GM23248 (cell line): ENCODE measurements at regions not wholly inside any gene's neighbourhood (a gene's known extent, or its start where the extent isn't known, plus 50 kb on each side); places are given as distances from the start of the nearest gene placed in this dataset.
"Not testable (repeated sequence)": the region's sequence is repeated elsewhere in the genome, so short reads cannot be mapped to it uniquely, and the experiment has no call there.

Source experiments
- DNase-seq: peaks from one replicate; pipeline ENCODE4 v3.0.0-alpha.2; 2015
- H2AFZ ChIP-seq: fragments of 200-600 bp; sonication (generic); 2 replicates; pipeline ENCODE4 v1.6.1; 2016; ENCODE audit warnings: antibody characterized with exemption
- H3F3A ChIP-seq: fragments of 200-600 bp; sonication (generic); 2 replicates; pipeline ENCODE4 v1.6.1; 2016; ENCODE audit warnings: mild to moderate bottlenecking, antibody characterized with exemption, mixed run types; ENCODE audit not compliant: insufficient read depth
- H3K27ac ChIP-seq: fragments of 200-600 bp; sonication (generic); 2 replicates; pipeline ENCODE4 v1.5.1; 2016; ENCODE audit warnings: mild to moderate bottlenecking
- H3K27me3 ChIP-seq: fragments of 200-600 bp; sonication (generic); replicated peaks from 2 replicates; pipeline ENCODE4 v1.6.1; 2016; ENCODE audit warnings: mild to moderate bottlenecking; ENCODE audit not compliant: insufficient read depth
- H3K36me3 ChIP-seq: fragments of 200-600 bp; sonication (generic); 2 replicates; pipeline ENCODE4 v1.6.1; 2016; ENCODE audit warnings: low read depth, mild to moderate bottlenecking
- H3K4me1 ChIP-seq: fragments of 200-600 bp; sonication (generic); 2 replicates; pipeline ENCODE4 v1.6.1; 2016; ENCODE audit warnings: mild to moderate bottlenecking; ENCODE audit not compliant: insufficient read depth
- H3K4me2 ChIP-seq: fragments of 200-600 bp; sonication (generic); one replicate; pipeline ENCODE4 v1.6.1; 2016; ENCODE audit warnings: mild to moderate bottlenecking; ENCODE audit not compliant: unreplicated experiment
- H3K4me3 ChIP-seq: fragments of 200-600 bp; sonication (generic); 2 replicates; pipeline ENCODE4 v1.5.1; 2016; ENCODE audit warnings: mild to moderate bottlenecking
- H3K79me2 ChIP-seq: fragments of 200-600 bp; sonication (generic); 2 replicates; pipeline ENCODE4 v1.6.1; 2016; ENCODE audit warnings: mild to moderate bottlenecking; ENCODE audit not compliant: insufficient read depth
- H3K9ac ChIP-seq: fragments of 200-600 bp; sonication (generic); 2 replicates; pipeline ENCODE4 v1.6.1; 2016; ENCODE audit warnings: mild to moderate bottlenecking
- H3K9me2 ChIP-seq: fragments of 200-600 bp; sonication (generic); 2 replicates; pipeline ENCODE4 v1.6.1; 2016; ENCODE audit warnings: mixed run types, mild to moderate bottlenecking, moderate library complexity; ENCODE audit not compliant: insufficient read depth
- H3K9me3 ChIP-seq: fragments of 200-600 bp; sonication (generic); one replicate; pipeline ENCODE4 v1.6.1; 2017; ENCODE audit warnings: low read depth
- H4K20me1 ChIP-seq: fragments of 200-600 bp; sonication (generic); 2 replicates; pipeline ENCODE4 v1.6.0; 2016; ENCODE audit not compliant: insufficient read depth
- EZH2 ChIP-seq: fragments of 200-600 bp; sonication (generic); IDR thresholded peaks from 2 replicates; pipeline ENCODE4 v1.6.1; 2018; ENCODE audit warnings: antibody characterized with exemption, mild to moderate bottlenecking; ENCODE audit not compliant: insufficient read depth, poor library complexity, severe bottlenecking
- EZH2phosphoT487 ChIP-seq: fragments of 200-600 bp; sonication (generic); IDR thresholded peaks from 2 replicates; pipeline ENCODE4 v1.6.1; 2018; ENCODE audit warnings: antibody characterized with exemption, moderate library complexity, mild to moderate bottlenecking, low read depth; ENCODE audit not compliant: insufficient read depth
- WGBS, 2 experiments: methylation state at CpG; one replicate each; pipeline ENCODE4 v1.1.6; 2015 to 2017; ENCODE audit warnings: low lambda C conversion rate in 2 of 2, low coverage in 1 of 2; ENCODE audit errors: missing lambda C conversion rate in 2 of 2; 5-methylcytosine and 5-hydroxymethylcytosine counted together
- in situ Hi-C: fragments of 300-500 bp; cut with MboI; formaldehyde crosslinking; loops from 2 replicates; pipeline ENCODE4 v1.15.0; 2020

DNA sequence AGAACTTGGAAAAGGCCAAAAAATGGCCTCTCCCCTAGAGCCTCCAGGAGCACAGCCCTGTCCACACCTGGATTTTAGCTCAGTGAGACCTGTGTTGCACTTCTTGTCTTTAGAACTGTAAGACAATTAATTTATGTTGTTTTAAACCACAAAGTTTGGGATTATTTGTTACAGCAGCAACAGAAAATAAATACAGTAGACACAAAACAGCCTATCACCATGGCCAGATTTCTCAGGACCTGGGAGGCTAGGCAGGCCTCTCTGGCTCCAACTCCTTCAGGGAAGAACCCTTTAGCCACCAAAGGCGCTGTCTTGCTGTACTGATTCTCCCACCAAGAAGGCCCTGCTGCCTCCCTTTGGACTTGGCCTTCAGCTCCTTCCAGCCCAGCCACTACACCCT is 54.1 kb upstream of the PSAP start:
- H2AFZ ChIP-seq: no peak overlapping the region
- no peaks in the 10 kb centered on the region for H3K27me3 ChIP-seq
- H3K36me3 ChIP-seq: no peaks in the 10 kb centered on the region
- H3K4me1 ChIP-seq: no peaks in the 10 kb centered on the region
- no peak overlapping the region for H3K4me3 ChIP-seq
- H3K9me3 ChIP-seq: no peaks in the 10 kb centered on the region
- TF ChIP-seq EZH2phosphoT487 (no peak), EZH2 (no peak)
- H3K79me2 ChIP-seq: no peaks in the 10 kb centered on the region
- H3K9me2 ChIP-seq: no peaks in the 10 kb centered on the region
- in situ Hi-C loops: no loop called here
- no peak overlapping the region for H3K27ac ChIP-seq
- H4K20me1 ChIP-seq: no peaks in the 10 kb centered on the region
- no peak overlapping the region for H3K4me2 ChIP-seq
- H3F3A ChIP-seq: no peaks in the 10 kb centered on the region
- H3K9ac ChIP-seq: no peak overlapping the region
- WGBS, 2 experiments: 75 to 78% methylated on average over 1 of the region's 1 CpG
- no peak for DNase-seq

DNA sequence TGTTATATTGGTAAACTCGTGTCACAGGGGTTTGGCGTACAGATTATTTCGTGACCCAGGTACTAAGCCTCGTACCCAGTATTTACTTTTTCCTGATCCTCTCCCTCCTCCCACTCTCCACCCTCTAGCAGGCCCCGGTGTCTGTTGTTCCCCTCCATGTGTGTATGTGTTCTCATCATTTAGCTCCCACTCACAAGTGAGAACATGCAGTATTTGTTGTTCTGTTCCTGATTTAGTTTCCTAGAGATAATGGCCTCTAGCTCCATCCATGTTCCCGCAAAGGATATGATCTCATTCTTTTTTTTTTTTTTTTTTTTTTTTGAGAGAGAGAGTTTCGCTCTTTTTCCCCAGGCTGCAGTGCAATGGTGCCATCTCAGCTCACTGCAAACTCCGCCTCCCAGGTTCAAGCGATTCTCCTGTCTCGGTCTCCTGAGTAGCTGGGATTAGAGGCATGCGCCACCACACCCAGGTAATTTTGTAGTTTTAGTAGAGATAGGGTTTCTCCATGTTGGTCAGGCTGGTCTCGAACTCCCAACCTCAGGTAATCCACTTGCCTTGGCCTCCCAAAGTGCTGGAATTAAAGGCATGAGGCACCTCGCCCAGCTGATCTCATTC is 52.7 kb upstream of the PSAP start:
- DNase-seq: peak; percentile 21
- H3K27me3 ChIP-seq, H3K4me3 ChIP-seq, H3K4me1 ChIP-seq, H3K27ac ChIP-seq, in situ Hi-C loops, H3K36me3 ChIP-seq, H3F3A ChIP-seq, H3K9me2 ChIP-seq, H3K4me2 ChIP-seq, H4K20me1 ChIP-seq, H3K9ac ChIP-seq, H3K9me3 ChIP-seq, H3K79me2 ChIP-seq: not testable (repeated sequence)
- peak overlapping the region; percentile 68 for H2AFZ ChIP-seq
- 68 to 71% methylated on average over 13 of the region's 13 CpGs for WGBS, 2 experiments

DNA sequence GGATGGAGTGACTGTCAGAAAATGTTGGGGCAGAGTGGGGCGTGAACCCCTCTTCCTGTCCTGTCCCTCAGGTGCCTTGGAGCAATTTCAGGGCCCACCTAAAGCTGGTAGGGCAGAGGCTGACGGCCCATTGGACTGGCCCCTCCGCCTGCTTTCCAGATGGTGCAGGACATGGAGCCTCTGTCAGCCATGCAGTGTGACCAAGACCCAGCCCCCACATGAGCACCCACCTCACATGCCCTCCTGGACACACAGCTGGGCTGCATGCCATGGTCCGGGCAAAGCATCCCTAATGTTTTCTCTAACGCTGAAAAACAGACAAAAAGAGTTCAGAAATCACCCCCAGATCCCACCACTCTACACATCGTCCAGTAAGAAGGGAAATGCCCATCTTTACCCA is 51.3 kb upstream of the PSAP start:
- in situ Hi-C loops: no loop called here
- no peak overlapping the region for H3K4me3 ChIP-seq
- TF ChIP-seq EZH2 (no peak), EZH2phosphoT487 (no peak)
- H3K9ac ChIP-seq: no peak overlapping the region
- no peak for DNase-seq
- H3K79me2 ChIP-seq: no peaks in the 10 kb centered on the region
- no peaks in the 10 kb centered on the region for H3K9me3 ChIP-seq
- H3K4me1 ChIP-seq: no peaks in the 10 kb centered on the region
- H3K36me3 ChIP-seq: no peaks in the 10 kb centered on the region
- no peaks in the 10 kb centered on the region for H3F3A ChIP-seq
- WGBS, 2 experiments: 79 to 92% methylated on average over 6 of the region's 6 CpGs
- no peaks in the 10 kb centered on the region for H4K20me1 ChIP-seq
- H3K4me2 ChIP-seq: no peak overlapping the region
- no peak overlapping the region for H3K27ac ChIP-seq
- H3K9me2 ChIP-seq: no peaks in the 10 kb centered on the region
- no peak overlapping the region for H2AFZ ChIP-seq
- no peaks in the 10 kb centered on the region for H3K27me3 ChIP-seq
